Astrocyte of the spinal cord (primary cell): ENCODE measurements at regions not wholly inside any gene's neighbourhood (a gene's known extent, or its start where the extent isn't known, plus 50 kb on each side); places are given as distances from the start of the nearest gene placed in this dataset.

Experiments used
- DNase-seq: peaks from one replicate; pipeline ENCODE4 v3.0.0; 2011; ENCODE audit warnings: low read depth, low spot score
- H3K4me3 ChIP-seq: 2 replicates; pipeline ENCODE4 v1.5.1; 2011; ENCODE audit warnings: low read depth, mild to moderate bottlenecking, low read length, moderate library complexity
- in situ Hi-C: cut with HindIII; loops from 2 replicates; pipeline ENCODE4 v1.10.0; 2017; ENCODE audit warnings: low sequenced_read_pairs
- TF ChIP-seq, protein P1 (sequence below): IDR thresholded peaks from 2 replicates; pipeline ENCODE4 v1.5.1; 2012; ENCODE audit warnings: low read depth, mild to moderate bottlenecking, low read length, inconsistent platforms

DNA sequence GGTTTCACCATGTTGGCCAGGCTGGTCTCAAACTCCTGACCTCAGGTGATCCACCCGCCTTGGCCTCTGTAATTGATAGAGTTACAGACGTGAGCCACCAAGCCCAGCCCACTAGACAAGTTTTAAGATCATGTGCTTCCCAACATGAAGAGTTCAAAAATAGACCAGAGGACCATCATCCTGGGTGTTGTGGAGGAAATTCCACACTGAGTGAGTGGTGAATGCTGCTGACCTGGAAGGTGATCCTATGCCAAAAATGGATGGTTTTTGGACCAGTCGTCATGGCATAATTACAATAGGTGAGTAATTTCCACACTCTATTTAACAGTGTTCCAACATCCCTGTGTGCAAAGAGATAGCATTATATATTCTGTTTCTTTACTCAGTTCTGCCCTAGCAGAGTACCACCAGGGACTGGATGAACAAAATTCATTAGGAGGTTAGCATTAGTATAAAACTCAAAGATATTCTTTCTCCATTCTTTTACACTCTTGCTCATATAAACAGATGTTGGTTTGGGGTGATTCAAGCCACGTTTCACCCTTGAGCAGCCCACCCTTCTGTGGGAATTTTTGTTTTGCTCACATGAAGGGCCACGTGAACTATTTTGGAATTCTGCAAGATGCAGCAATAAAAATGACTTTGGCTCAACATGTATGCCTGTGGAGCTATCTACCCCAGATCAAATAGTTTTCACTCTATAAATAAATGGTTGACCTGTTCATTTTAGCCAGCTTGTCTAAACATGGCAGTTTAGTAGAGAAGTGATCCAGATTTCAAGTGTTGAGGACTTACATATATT, 206.2 kb upstream of the TCF21 start:
- TF ChIP-seq, protein P1, sequence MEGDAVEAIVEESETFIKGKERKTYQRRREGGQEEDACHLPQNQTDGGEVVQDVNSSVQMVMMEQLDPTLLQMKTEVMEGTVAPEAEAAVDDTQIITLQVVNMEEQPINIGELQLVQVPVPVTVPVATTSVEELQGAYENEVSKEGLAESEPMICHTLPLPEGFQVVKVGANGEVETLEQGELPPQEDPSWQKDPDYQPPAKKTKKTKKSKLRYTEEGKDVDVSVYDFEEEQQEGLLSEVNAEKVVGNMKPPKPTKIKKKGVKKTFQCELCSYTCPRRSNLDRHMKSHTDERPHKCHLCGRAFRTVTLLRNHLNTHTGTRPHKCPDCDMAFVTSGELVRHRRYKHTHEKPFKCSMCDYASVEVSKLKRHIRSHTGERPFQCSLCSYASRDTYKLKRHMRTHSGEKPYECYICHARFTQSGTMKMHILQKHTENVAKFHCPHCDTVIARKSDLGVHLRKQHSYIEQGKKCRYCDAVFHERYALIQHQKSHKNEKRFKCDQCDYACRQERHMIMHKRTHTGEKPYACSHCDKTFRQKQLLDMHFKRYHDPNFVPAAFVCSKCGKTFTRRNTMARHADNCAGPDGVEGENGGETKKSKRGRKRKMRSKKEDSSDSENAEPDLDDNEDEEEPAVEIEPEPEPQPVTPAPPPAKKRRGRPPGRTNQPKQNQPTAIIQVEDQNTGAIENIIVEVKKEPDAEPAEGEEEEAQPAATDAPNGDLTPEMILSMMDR = no peak
- no peak overlapping the region for H3K4me3 ChIP-seq
- in situ Hi-C loops = no loop called here
- DNase-seq = peak; percentile 4

DNA sequence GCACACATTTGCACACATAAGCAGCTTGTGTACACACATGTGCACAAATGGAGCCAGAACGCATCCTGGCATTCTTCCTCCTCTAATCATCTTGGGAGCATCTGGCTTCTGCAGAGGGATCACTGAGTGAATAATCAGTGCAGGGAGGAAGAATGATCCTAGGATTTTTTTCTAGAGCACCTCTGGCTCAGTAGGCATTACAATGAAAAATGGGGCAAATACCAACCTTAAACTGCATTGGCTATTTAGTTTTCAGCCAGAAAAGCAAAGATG, 205.7 kb upstream of the TCF21 start:
- TF ChIP-seq, protein P1 = no peak
- DNase-seq = no peak
- H3K4me3 ChIP-seq = no peak overlapping the region
- in situ Hi-C loops = no loop called here

DNA sequence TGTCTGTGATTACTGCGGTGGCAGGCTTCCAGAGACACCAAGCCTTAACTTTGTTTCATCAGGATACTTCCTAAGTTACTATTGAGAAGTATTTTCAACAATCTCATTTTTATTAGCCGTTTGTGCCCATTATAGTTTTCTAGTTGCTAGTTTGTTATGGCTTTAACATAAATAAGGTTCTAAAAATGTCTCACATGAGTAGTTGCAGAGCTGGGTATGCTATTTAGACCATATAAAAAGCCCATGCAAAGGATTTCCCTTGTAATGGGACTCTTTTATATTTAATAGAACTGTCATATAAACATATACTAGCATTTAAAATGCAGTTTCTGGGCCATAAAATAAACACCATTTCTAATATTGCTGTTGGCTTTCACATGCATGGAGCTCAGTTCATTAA, 205.3 kb upstream of the TCF21 start:
- TF ChIP-seq, protein P1 = no peak
- in situ Hi-C loops = no loop called here
- no peak overlapping the region for H3K4me3 ChIP-seq
- DNase-seq = no peak

DNA sequence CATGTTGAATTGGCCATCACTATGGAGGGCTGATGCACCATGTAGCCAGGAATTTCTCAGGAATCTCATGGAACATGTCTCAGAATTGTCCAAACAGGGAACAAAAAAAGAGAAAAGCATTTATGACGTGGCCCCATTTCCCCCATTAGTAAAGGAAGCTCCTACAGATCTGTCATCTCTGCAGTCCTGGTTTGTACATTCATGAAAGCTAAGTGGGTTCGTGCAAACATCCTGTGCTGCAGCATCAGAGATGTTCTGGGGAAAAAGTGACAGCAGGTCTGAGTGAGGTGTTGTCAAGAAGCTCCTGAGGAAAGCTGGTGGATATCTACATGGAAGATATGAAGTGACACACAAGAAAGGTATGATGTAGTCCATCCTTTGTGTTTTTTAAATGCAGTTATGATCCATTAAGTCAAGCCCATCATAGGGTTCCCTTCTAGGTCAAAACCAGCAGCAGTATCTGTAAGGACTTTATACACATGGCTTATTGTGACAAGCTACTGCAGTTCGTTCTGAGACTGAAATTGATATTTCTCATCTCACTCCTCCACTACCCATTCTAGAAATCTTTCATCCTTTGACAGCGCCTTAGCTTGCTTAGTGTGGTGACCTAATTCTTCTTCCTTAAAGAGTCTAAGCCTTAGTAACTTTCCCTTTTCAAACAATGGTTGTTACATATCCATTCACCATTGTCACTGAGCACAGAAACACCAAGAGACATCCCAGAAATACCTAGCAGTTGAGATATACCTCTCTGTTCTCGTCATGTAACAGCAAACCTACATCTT, 200.0 kb upstream of the TCF21 start:
- H3K4me3 ChIP-seq = no peak overlapping the region
- TF ChIP-seq, protein P1 = no peak
- no peak for DNase-seq
- in situ Hi-C loops = no loop called here

DNA sequence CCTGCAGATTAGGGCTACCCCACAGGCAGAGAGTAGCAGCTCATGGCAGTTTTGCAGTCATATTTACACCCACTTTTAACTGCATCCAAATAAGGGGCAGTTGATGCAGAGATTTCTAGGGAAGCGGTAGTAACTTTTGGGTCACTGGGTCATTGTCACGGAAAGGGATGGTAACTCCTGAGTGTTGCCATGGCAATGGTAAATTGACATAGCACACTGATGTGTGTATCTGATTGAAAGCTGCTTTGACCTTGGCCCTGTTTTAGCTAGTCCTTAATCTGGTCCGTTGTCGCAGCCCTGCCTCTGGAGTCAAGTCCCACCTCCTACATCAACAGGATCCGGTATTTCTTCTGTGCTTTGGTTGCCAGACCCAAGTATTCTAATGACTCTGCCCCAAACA, 199.1 kb upstream of the TCF21 start:
- in situ Hi-C loops = no loop called here
- TF ChIP-seq, protein P1 = no peak
- DNase-seq = no peak
- no peak overlapping the region for H3K4me3 ChIP-seq

DNA sequence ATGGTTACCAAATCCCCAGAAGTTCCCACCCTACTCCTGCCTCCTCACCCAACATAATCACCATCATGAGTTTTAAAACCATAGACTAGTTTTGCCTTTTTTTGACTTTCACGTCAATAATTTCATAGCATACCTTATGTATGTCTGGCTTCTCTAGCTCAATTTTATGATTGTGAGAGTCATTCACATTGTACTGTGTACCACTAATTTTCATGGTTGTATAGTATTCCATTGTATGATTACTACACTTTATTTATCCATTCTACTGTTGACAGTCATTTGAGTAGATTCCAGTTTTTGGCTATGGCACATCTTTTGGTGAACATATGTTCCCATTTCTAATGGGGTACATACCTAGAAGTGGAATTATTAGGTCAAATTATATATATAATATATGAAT, 195.3 kb upstream of the TCF21 start:
- in situ Hi-C loops = no loop called here
- TF ChIP-seq, protein P1 = no peak
- no peak for DNase-seq
- no peak overlapping the region for H3K4me3 ChIP-seq
